K562 (cell line): ENCODE measurements at regions not wholly inside any gene's neighbourhood (a gene's known extent, or its start where the extent isn't known, plus 50 kb on each side); places are given as distances from the start of the nearest gene placed in this dataset.
"Not testable (repeated sequence)": the region's sequence is repeated elsewhere in the genome, so short reads cannot be mapped to it uniquely, and the experiment has no call there.

Experiments
- ATAC-seq: fragments of 200-7000 bp; cut with Tn5 transposase; 3 replicates; pipeline ENCODE4 v1.9.1; 2020; ENCODE audit warnings: moderate library complexity
- BruUV-seq: library from RNA; stranded (reverse); fragments of 400-500 nt; replicated peaks from 2 replicates; lab custom pipeline; 2021; lab: Mats Ljungman, UMichigan
- CTCF ChIA-PET: fragments of 300-600 bp; formaldehyde crosslinking; extraction: SDS; loops from one replicate; lab custom pipeline; 2021; ENCODE audit warnings: low intra/inter-chr PET ratio; lab: Yijun Ruan, JAX
- POLR2A ChIA-PET: fragments of 300-600, 350-650 bp; sonication (Branson Sonifier 250); formaldehyde crosslinking; extraction: SDS; loops from one replicate; lab custom pipeline; 2021; ENCODE audit warnings: antibody characterized with exemption, inconsistent platforms; lab: Yijun Ruan, JAX
- DNase-seq, 4 experiments: peaks; one replicate each; pipeline versions ENCODE4 v3.0.0 to v3.0.0-alpha.2; 2011 to 2018; ENCODE audit warnings: low spot score in 3 of 4, mixed read lengths in 3 of 4; ENCODE audit errors: extremely low read depth in 1 of 4
- FAIRE-seq: peaks from 2 replicates; lab custom pipeline; 2011; peaks lifted over from hg19 to GRCh38; lab: Jason Lieb, UNC
- H2AFZ ChIP-seq: 2 replicates; pipeline ENCODE4 v1.6.0; 2011; ENCODE audit warnings: low read depth, low read length, control low read depth, inconsistent platforms
- H3K27ac ChIP-seq: fragments of 200-600 bp; 3 replicates; pipeline ENCODE4 v1.8.0; 2011; ENCODE audit warnings: low read depth, mild to moderate bottlenecking, control low read depth, inconsistent platforms, low read length, moderate library complexity, mixed read lengths; ENCODE audit errors: extremely low read depth
- H3K27me3 ChIP-seq, 2 experiments: fragments of 300-600 bp in 1 of 2; 2 replicates in 1 of 2; 3 replicates in 1 of 2; pipeline versions ENCODE4 v1.6.0 to v1.8.0; 2011; ENCODE audit warnings: inconsistent platforms in 2 of 2, low read length in 2 of 2, mild to moderate bottlenecking in 1 of 2, mixed read lengths in 1 of 2, moderate library complexity in 1 of 2; ENCODE audit not compliant: control insufficient read depth in 2 of 2, insufficient read depth in 2 of 2
- H3K36me3 ChIP-seq: fragments of 300-600 bp; 3 replicates; pipeline ENCODE4 v1.8.0; 2011; ENCODE audit warnings: mild to moderate bottlenecking, low read length, inconsistent platforms; ENCODE audit not compliant: control insufficient read depth, insufficient read depth
- H3K4me1 ChIP-seq, 2 experiments: fragments of 200-600 bp in 1 of 2; replicated peaks in 1 of 2; 2 replicates in 1 of 2; 3 replicates in 1 of 2; pipeline versions ENCODE4 v1.5.1 to v1.8.0; 2011; ENCODE audit warnings: inconsistent platforms in 2 of 2, low read length in 2 of 2, mild to moderate bottlenecking in 1 of 2, mixed read lengths in 1 of 2, moderate library complexity in 1 of 2; ENCODE audit not compliant: control insufficient read depth in 2 of 2, insufficient read depth in 2 of 2
- H3K4me2 ChIP-seq: 2 replicates; pipeline ENCODE4 v1.6.1; 2011; ENCODE audit warnings: low read length, control low read depth, inconsistent platforms, mixed read lengths; ENCODE audit not compliant: insufficient read depth
- H3K4me3 ChIP-seq: fragments of 200-600 bp; sonication (generic), shearing (Covaris generic); 2 replicates; pipeline ENCODE4 v1.5.1; 2016; ENCODE audit warnings: control low read depth, inconsistent platforms
- H3K79me2 ChIP-seq: fragments of 200-600 bp; 3 replicates; pipeline ENCODE4 v1.8.0; 2011; ENCODE audit warnings: low read length, inconsistent platforms; ENCODE audit not compliant: control insufficient read depth, insufficient read depth
- H3K9ac ChIP-seq, 2 experiments: 2 replicates each; pipeline versions ENCODE4 v1.6.0 to v1.6.1; 2011; ENCODE audit warnings: low read depth in 2 of 2, low read length in 2 of 2, control low read depth in 1 of 2, inconsistent platforms in 1 of 2, mild to moderate bottlenecking in 1 of 2, mixed read lengths in 1 of 2; ENCODE audit not compliant: insufficient read depth in 1 of 2
- H3K9me1 ChIP-seq: one replicate; pipeline ENCODE4 v1.6.0; 2011; ENCODE audit warnings: inconsistent platforms, mild to moderate bottlenecking, low read length, moderate library complexity; ENCODE audit not compliant: control insufficient read depth, insufficient read depth
- H3K9me3 ChIP-seq: replicated peaks from 2 replicates; pipeline ENCODE4 v1.5.1; 2011; ENCODE audit warnings: low read depth, low read length, inconsistent platforms; ENCODE audit not compliant: control insufficient read depth, insufficient read depth
- H4K20me1 ChIP-seq: replicated peaks from 2 replicates; pipeline ENCODE4 v1.6.1; 2011; ENCODE audit warnings: low read length, inconsistent platforms, mixed read lengths; ENCODE audit not compliant: control insufficient read depth, insufficient read depth
- IFI16 ChIP-seq: fragments of 250-450 bp; sonication (Bioruptor Pico); IDR thresholded peaks from 2 replicates; pipeline ENCODE4 v2.1.2; 2022; ENCODE audit warnings: mild to moderate bottlenecking, inconsistent platforms
- MAFF ChIP-seq: IDR thresholded peaks from 2 replicates; pipeline ENCODE4 v1.6.1; 2012; ENCODE audit warnings: low read length, improper control_type of control experiment
- MYC ChIP-seq, 2 experiments: fragments of 250-450 bp in 1 of 2; sonication (Bioruptor Pico) in 1 of 2; IDR thresholded peaks; 2 replicates each; pipeline versions ENCODE4 v1.5.1 to v1.6.1; 2012 to 2021; ENCODE audit warnings: low read depth in 2 of 2, borderline replicate concordance in 1 of 2, improper control_type of control experiment in 1 of 2, low read length in 1 of 2, mild to moderate bottlenecking in 1 of 2, moderate library complexity in 1 of 2
- SIN3A ChIP-seq, 2 experiments: fragments of 150-350 bp in 1 of 2; IDR thresholded peaks; 2 replicates each; pipeline ENCODE4 v1.6.1; 2011 to 2016; ENCODE audit warnings: borderline replicate concordance in 2 of 2, low read depth in 2 of 2, low read length in 2 of 2, mild to moderate bottlenecking in 2 of 2, moderate library complexity in 2 of 2; ENCODE audit not compliant: control insufficient read depth in 1 of 2
- SNIP1 ChIP-seq: fragments of 450-650 bp; IDR thresholded peaks from 2 replicates; pipeline ENCODE4 v1.7.1; 2017; ENCODE audit warnings: low read depth, mild to moderate bottlenecking
- TEAD4 ChIP-seq, 2 experiments: sonication (generic) in 1 of 2; formaldehyde crosslinking in 1 of 2; IDR thresholded peaks; 2 replicates each; pipeline versions ENCODE4 v1.6.1 to v1.8.0; 2012 to 2022; ENCODE audit warnings: borderline replicate concordance in 1 of 2, inconsistent platforms in 1 of 2, low read length in 1 of 2, mild to moderate bottlenecking in 1 of 2, missing genetic modification reagents in 1 of 2
- XRCC3 ChIP-seq: fragments of 450-650 bp; IDR thresholded peaks from 2 replicates; pipeline ENCODE4 v1.6.1; 2017; ENCODE audit warnings: mild to moderate bottlenecking, moderate library complexity
- ZBTB7A ChIP-seq: IDR thresholded peaks from 2 replicates; pipeline ENCODE4 v1.6.1; 2011; ENCODE audit warnings: low read depth, mild to moderate bottlenecking, low read length, moderate library complexity, borderline replicate concordance; ENCODE audit not compliant: control insufficient read depth
- ZNF146 ChIP-seq: IDR thresholded peaks from one replicate; pipeline ENCODE4 v1.6.1; 2018; ENCODE audit warnings: missing compliant biosample characterization; ENCODE audit not compliant: unreplicated experiment
- WGBS: fragments of 100-300 bp; shearing (Covaris generic); methylation state at CpG from one replicate; pipeline ENCODE4 v1.1.6; 2016; ENCODE audit warnings: low coverage, mixed read lengths; ENCODE audit not compliant: insufficient coverage; ENCODE audit errors: missing lambda C conversion rate; 5-methylcytosine and 5-hydroxymethylcytosine counted together
- in situ Hi-C: fragments of 300-500 bp; cut with MboI; formaldehyde crosslinking; loops from 4 replicates; pipeline ENCODE4 v1.15.0; 2018; ENCODE audit warnings: inconsistent platforms, mixed read lengths
- intact Hi-C: fragments of 100-400 bp; cut with micrococcal nuclease; formaldehyde crosslinking; loops from 2 replicates; pipeline ENCODE4 v1.14.2; 2022

DNA sequence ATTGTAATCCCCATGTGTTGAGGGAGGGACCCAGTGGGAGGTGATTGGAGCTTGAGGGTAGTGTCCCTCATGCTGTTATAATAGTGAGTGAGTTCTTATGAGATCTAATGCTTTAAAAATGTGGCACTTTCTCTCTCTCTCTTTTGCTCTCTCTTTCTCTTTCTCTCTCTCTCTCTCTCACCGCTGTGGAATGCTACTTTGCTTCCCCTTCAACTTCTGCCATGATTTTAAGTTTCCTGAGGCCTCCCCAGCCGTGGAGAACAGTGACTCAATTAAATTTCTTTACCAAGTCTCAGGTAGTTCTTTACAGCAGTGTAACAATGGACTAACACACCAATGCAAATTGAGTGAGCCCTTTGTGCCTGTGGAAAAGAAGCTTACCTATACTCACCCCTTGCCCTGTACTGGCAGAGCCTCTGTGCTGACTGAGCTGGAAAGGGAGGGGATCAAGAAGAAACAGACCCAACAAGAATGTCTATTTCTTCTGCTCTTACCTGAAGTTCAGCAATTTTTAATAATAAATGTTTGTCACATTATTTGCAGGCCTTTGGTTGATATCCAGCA lies 642.5 kb upstream of the KCND2 start:
- in situ Hi-C loops = no loop called here
- H3K79me2 ChIP-seq = no peaks in the 10 kb centered on the region
- H3K4me2 ChIP-seq = no peak overlapping the region
- H3K36me3 ChIP-seq = no peaks in the 10 kb centered on the region
- POLR2A ChIA-PET = no interaction called here
- no peak overlapping the region for H3K4me3 ChIP-seq
- H3K27me3 ChIP-seq = no peaks in the 10 kb centered on the region
- no peak overlapping the region for H3K9ac ChIP-seq
- no peaks in the 10 kb centered on the region for H3K9me3 ChIP-seq
- TF ChIP-seq MYC (IDR thresholded peaks at IDR 0.05; ENCODE audit: low read depth, low read length) (no peak), MYC (CRISPR knock-in tag; IDR thresholded peaks at IDR 0.05; ENCODE audit: borderline replicate concordance, low read depth) (no peak), TEAD4 (IDR thresholded peaks at IDR 0.05; ENCODE audit: low read length) (no peak), TEAD4 (CRISPR knock-in tag; IDR thresholded peaks at IDR 0.05; ENCODE audit: borderline replicate concordance) (no peak), ZBTB7A (no peak), XRCC3 (no peak), ZNF146 (CRISPR knock-in tag) (no peak), SIN3A (IDR thresholded peaks at IDR 0.05; ENCODE audit: borderline replicate concordance in 2 of 2, control insufficient read depth in 1 of 2, low read depth in 2 of 2, low read length in 2 of 2) (no peak), SNIP1 (no peak), MAFF (no peak), IFI16 (CRISPR knock-in tag) (no peak)
- intact Hi-C loops = no loop called here
- H3K9me1 ChIP-seq = no peaks in the 10 kb centered on the region
- WGBS = 51% methylated on average over 2 of the region's 2 CpGs
- FAIRE-seq (no peak), ATAC-seq (no peak; the same call in 2 of the 3 replicates), DNase-seq (no peak)
- CTCF ChIA-PET = no interaction called here
- H3K27ac ChIP-seq = no peak overlapping the region
- BruUV-seq = no TSS peak
- no peaks in the 10 kb centered on the region for H3K4me1 ChIP-seq
- H2AFZ ChIP-seq = no peak overlapping the region
- no peaks in the 10 kb centered on the region for H4K20me1 ChIP-seq

DNA sequence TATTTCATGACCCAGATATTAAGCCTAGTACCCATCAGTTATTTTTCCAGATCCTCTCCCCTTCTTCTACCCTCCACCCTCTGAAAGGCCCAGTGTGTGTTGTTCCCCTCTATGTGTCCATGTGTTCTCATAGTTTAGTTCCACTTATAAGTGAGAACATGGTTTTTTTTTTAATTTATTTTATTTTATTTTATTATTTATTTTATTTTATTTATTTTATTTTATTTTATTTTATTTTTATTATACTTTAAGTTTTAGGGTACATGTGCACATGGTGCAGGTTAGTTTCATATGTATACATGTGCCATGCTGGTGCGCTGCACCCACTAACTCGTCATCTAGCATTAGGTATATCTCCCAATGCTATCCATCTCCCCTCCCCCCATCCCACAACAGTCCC lies 639.2 kb upstream of the KCND2 start:
- CTCF ChIA-PET, H3K4me3 ChIP-seq: not testable (repeated sequence)

More for the DNA sequence above, 639.2 kb upstream of the KCND2 start:
- POLR2A ChIA-PET, H4K20me1 ChIP-seq, DNase-seq, H3K9me3 ChIP-seq, ATAC-seq, H3K27ac ChIP-seq, FAIRE-seq, H2AFZ ChIP-seq, BruUV-seq, H3K27me3 ChIP-seq, in situ Hi-C loops, H3K4me2 ChIP-seq, H3K36me3 ChIP-seq, intact Hi-C loops, H3K9me1 ChIP-seq, H3K4me1 ChIP-seq, H3K9ac ChIP-seq, H3K79me2 ChIP-seq: not testable (repeated sequence)
- WGBS = 53% methylated on average over 2 of the region's 2 CpGs
